Stimulated activated CD4-positive, alpha-beta T cell treated with anti-CD3 and anti-CD28 coated beads, TNF-alpha, amount 100 ng/mL, for 48 hours (primary cell): ENCODE measurements at regions not wholly inside any gene's neighbourhood (a gene's known extent, or its start where the extent isn't known, plus 50 kb on each side); places are given as distances from the start of the nearest gene placed in this dataset.

Experiments
- DNase-seq, 3 donors: peaks; one replicate each; pipeline ENCODE4 v3.0.0-alpha.2; 2020; ENCODE audit warnings: low read depth in 3 of 3

GRCh38 chr16:82497139-82497538 is 129.6 kb upstream of the CDH13 start:
- no peak for DNase-seq

GRCh38 chr16:82488460-82488859 is 138.3 kb upstream of the CDH13 start:
- no peak for DNase-seq

GRCh38 chr16:82481455-82481854 is 145.3 kb upstream of the CDH13 start:
- no peak for DNase-seq

- no peak for DNase-seq
Observed at GRCh38 chr16:82476786-82477185, 150.0 kb upstream of the CDH13 start.

GRCh38 chr16:82470620-82471152 is 156.1 kb upstream of the CDH13 start:
- no peak for DNase-seq

GRCh38 chr16:82470016-82470415 is 156.8 kb upstream of the CDH13 start:
- DNase-seq = no peak

GRCh38 chr16:82464187-82464586 is 162.6 kb upstream of the CDH13 start:
- no peak for DNase-seq

- DNase-seq = no peak
Observed at GRCh38 chr16:82460766-82461165, 166.0 kb upstream of the CDH13 start.

GRCh38 chr16:82459580-82460256 is 167.1 kb upstream of the CDH13 start:
- no peak for DNase-seq

- DNase-seq = peak; percentile 8 to 11 (median 10)
Observed at GRCh38 chr16:82456683-82457082, 170.1 kb upstream of the CDH13 start.

- DNase-seq = no peak
Observed at GRCh38 chr16:82454566-82454965, 172.2 kb upstream of the CDH13 start.

- no peak for DNase-seq
Observed at GRCh38 chr16:82454152-82454551, 172.6 kb upstream of the CDH13 start.

GRCh38 chr16:82452004-82452756 is 174.6 kb upstream of the CDH13 start:
- no peak for DNase-seq

GRCh38 chr16:82451449-82451848 is 175.3 kb upstream of the CDH13 start:
- DNase-seq = no peak

- DNase-seq = no peak
Observed at GRCh38 chr16:82440336-82440735, 186.4 kb upstream of the CDH13 start.

- DNase-seq = no peak
Observed at GRCh38 chr16:82439678-82440293, 187.0 kb upstream of the CDH13 start.

- DNase-seq = no peak
Observed at GRCh38 chr16:82433042-82433441, 193.7 kb upstream of the CDH13 start.

GRCh38 chr16:82432261-82432660 is 194.5 kb upstream of the CDH13 start:
- DNase-seq = no peak

GRCh38 chr16:82425661-82426060 is 201.1 kb upstream of the CDH13 start:
- no peak for DNase-seq

- no peak for DNase-seq
Observed at GRCh38 chr16:82421851-82422250, 204.9 kb upstream of the CDH13 start.

GRCh38 chr16:82419332-82419731 is 207.4 kb upstream of the CDH13 start:
- DNase-seq = no peak

- DNase-seq = no peak
Observed at GRCh38 chr16:82414476-82414875, 212.3 kb upstream of the CDH13 start.

- DNase-seq = no peak
Observed at GRCh38 chr16:82412770-82413169, 214.0 kb upstream of the CDH13 start.
